Keratinocyte (primary cell): ENCODE measurements at regions not wholly inside any gene's neighbourhood (a gene's known extent, or its start where the extent isn't known, plus 50 kb on each side); places are given as distances from the start of the nearest gene placed in this dataset.

Source experiments
- DNase-seq: peaks from one replicate; pipeline ENCODE4 v3.0.0-alpha.2; 2011; ENCODE audit warnings: low read depth, missing footprints, low spot score
- FAIRE-seq: peaks from 2 replicates; lab custom pipeline; 2011; peaks lifted over from hg19 to GRCh38; lab: Jason Lieb, UNC
- H2AFZ ChIP-seq: 2 replicates; pipeline ENCODE4 v1.6.0; 2012; ENCODE audit warnings: low read length, control low read depth, inconsistent platforms; ENCODE audit not compliant: control insufficient read depth
- H3K27ac ChIP-seq: 2 replicates; pipeline ENCODE4 v1.5.1; 2011; ENCODE audit warnings: low read length; ENCODE audit not compliant: control insufficient read depth, insufficient read depth
- H3K27me3 ChIP-seq: 3 replicates; pipeline ENCODE4 v1.6.0; 2011; ENCODE audit warnings: low read length; ENCODE audit not compliant: control insufficient read depth, insufficient read depth; ENCODE audit errors: extremely low read depth
- H3K36me3 ChIP-seq, 2 experiments: 2 replicates in 1 of 2; 3 replicates in 1 of 2; pipeline ENCODE4 v1.5.1; 2011; ENCODE audit warnings: low read length in 2 of 2, mild to moderate bottlenecking in 1 of 2; ENCODE audit not compliant: control insufficient read depth in 2 of 2, insufficient read depth in 2 of 2; ENCODE audit errors: extremely low read depth in 1 of 2
- H3K4me1 ChIP-seq: 3 replicates; pipeline ENCODE4 v1.5.1; 2011; ENCODE audit warnings: low read length; ENCODE audit not compliant: control insufficient read depth, insufficient read depth; ENCODE audit errors: extremely low read depth
- H3K4me2 ChIP-seq: 3 replicates; pipeline ENCODE4 v1.6.0; 2011; ENCODE audit warnings: low read depth, low read length; ENCODE audit not compliant: control insufficient read depth, insufficient read depth; ENCODE audit errors: extremely low read depth
- H3K4me3 ChIP-seq, 3 experiments: fragments of 200-600 bp in 1 of 3; sonication (generic) in 1 of 3; 2 replicates in 2 of 3; 3 replicates in 1 of 3; pipeline ENCODE4 v1.5.1; 2011 to 2016; ENCODE audit warnings: low read length in 3 of 3, mild to moderate bottlenecking in 3 of 3, control low read depth in 2 of 3, inconsistent platforms in 1 of 3, low read depth in 1 of 3, mixed read lengths in 1 of 3, mixed run types in 1 of 3, moderate library complexity in 1 of 3; ENCODE audit not compliant: control insufficient read depth in 2 of 3, insufficient read depth in 2 of 3; ENCODE audit errors: extremely low read depth in 1 of 3
- H3K79me2 ChIP-seq: 2 replicates; pipeline ENCODE4 v1.6.0; 2012; ENCODE audit warnings: low read length; ENCODE audit not compliant: control insufficient read depth, insufficient read depth
- H3K9ac ChIP-seq: 3 replicates; pipeline ENCODE4 v1.6.0; 2011; ENCODE audit warnings: low read length; ENCODE audit not compliant: control insufficient read depth, insufficient read depth; ENCODE audit errors: extremely low read depth
- H3K9me1 ChIP-seq: 3 replicates; pipeline ENCODE4 v1.6.0; 2011; ENCODE audit warnings: low read length; ENCODE audit not compliant: control insufficient read depth, insufficient read depth; ENCODE audit errors: extremely low read depth
- H3K9me3 ChIP-seq: 2 replicates; pipeline ENCODE4 v1.5.1; 2012; ENCODE audit warnings: low read depth, low read length; ENCODE audit not compliant: control insufficient read depth
- H4K20me1 ChIP-seq: 3 replicates; pipeline ENCODE4 v1.6.0; 2011; ENCODE audit warnings: low read length; ENCODE audit not compliant: control insufficient read depth, insufficient read depth; ENCODE audit errors: extremely low read depth
- EZH2 ChIP-seq: IDR thresholded peaks from one replicate; pipeline ENCODE4 v1.6.1; 2012; ENCODE audit warnings: inconsistent platforms, mild to moderate bottlenecking, low read length, moderate library complexity
- dilution Hi-C: fragments of 300-500 bp; cut with MboI; formaldehyde crosslinking; loops from one replicate; pipeline ENCODE4 v1.7.0; 2020; ENCODE audit warnings: low sequenced_read_pairs; ENCODE audit not compliant: extremely low pct_ligation_motif_present
- TF ChIP-seq, protein P1 (sequence below), 3 experiments: IDR thresholded peaks in 1 of 3; conservative IDR thresholded peaks in 1 of 3; optimal IDR thresholded peaks in 1 of 3; 2 replicates in 2 of 3; 3 replicates in 1 of 3; pipeline versions ENCODE3 to v1.5.1; 2011; ENCODE audit warnings: low read length in 3 of 3, mild to moderate bottlenecking in 3 of 3, moderate library complexity in 2 of 3, control low read depth in 1 of 3, inconsistent platforms in 1 of 3; ENCODE audit not compliant: insufficient read depth in 2 of 3; ENCODE audit errors: extremely low read depth in 1 of 3

DNA sequence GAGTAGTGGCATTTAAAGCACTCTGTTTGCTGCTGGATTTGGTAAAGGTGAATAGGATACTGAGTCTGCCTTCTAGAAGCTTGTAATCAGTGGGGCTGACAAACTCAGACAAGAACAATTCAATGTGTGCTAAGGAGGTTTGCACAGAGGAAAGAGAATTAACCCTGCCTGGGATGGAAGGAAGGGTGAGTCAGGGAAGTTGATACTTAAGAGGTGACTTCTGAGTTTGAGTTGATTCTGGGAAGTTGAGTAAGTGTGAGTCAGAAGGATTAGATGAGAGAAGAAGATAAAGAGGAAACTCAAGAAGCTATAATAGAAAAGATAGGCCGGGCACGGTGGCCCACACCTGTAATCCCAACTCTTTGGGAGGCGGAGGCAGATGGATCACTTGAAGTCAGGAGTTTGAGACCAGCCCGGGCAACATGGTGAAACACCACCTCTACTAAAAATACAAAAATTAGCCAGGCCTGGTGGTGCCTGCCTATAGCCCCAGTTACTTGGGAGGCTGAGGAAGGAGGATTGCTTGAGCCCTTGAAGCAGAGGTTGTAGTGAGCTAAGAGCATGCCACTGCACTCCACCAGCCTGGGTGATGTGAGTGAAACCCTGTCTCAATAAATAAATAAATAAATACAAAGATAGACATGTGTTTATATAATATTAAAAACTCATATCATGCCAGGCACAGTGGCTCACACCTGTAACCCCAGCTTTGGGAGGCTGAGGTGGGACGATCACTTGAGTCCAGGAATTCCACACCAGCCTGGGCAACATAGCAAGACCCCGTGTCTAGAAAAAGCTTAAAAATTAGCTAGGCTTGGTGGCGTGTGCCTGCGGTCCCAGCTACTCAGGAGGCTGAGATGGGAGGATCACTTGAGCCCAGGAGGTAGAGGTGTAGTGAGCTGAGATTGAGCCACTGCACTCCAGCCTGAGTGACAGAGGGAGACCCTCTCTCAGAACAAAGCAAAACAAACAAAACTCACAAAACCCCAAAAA lies 126.8 kb upstream of the CPM start:
- Histone ChIP-seq H3K4me3 (peak overlapping the region in 1 of 3 experiments; percentile 6), H3K9ac (no peak overlapping the region), H3K79me2 (no peaks in the 10 kb centered on the region), H3K27me3 (no peaks in the 10 kb centered on the region), H2AFZ (no peak overlapping the region), H3K4me1 (peaks cover 10% of the 10 kb centered on the region), H4K20me1 (no peaks in the 10 kb centered on the region), H3K9me1 (no peaks in the 10 kb centered on the region), H3K4me2 (no peak overlapping the region), H3K27ac (peak overlapping the region; percentile 10), H3K9me3 (no peaks in the 10 kb centered on the region), H3K36me3 (no peaks in the 10 kb centered on the region)
- dilution Hi-C loops = no loop called here
- peak; percentile 83 for FAIRE-seq
- DNase-seq = peak; percentile 64
- TF ChIP-seq, protein P1, sequence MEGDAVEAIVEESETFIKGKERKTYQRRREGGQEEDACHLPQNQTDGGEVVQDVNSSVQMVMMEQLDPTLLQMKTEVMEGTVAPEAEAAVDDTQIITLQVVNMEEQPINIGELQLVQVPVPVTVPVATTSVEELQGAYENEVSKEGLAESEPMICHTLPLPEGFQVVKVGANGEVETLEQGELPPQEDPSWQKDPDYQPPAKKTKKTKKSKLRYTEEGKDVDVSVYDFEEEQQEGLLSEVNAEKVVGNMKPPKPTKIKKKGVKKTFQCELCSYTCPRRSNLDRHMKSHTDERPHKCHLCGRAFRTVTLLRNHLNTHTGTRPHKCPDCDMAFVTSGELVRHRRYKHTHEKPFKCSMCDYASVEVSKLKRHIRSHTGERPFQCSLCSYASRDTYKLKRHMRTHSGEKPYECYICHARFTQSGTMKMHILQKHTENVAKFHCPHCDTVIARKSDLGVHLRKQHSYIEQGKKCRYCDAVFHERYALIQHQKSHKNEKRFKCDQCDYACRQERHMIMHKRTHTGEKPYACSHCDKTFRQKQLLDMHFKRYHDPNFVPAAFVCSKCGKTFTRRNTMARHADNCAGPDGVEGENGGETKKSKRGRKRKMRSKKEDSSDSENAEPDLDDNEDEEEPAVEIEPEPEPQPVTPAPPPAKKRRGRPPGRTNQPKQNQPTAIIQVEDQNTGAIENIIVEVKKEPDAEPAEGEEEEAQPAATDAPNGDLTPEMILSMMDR (optimal IDR thresholded peaks at IDR 0.05 in 1 of 3, IDR thresholded peaks at IDR 0.05 in 1 of 3, conservative IDR thresholded peaks at IDR 0.05 in 1 of 3; ENCODE audit: extremely low read depth in 1 of 3, insufficient read depth in 2 of 3, low read length in 3 of 3) = no peak
- no peak for TF ChIP-seq EZH2

DNA sequence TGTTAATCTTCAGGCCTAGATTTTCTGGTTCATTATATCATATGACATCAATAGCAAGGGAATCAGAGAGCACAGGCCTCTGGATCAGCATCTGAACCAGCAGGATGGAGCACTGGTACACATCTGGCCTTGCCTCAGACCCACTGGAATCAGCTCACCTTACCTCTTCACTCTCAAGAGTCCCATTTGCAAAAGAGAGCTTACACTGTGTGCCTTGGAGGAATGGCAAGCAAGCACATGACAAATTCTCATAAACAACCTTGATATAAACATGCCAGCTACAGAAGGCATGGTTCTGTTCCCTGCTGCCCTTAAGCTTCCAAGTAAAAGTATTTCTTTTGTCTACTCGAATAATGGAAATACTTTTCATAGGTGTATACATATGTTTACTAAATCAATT lies 128.6 kb upstream of the CPM start:
- TF ChIP-seq, protein P1 (optimal IDR thresholded peaks at IDR 0.05 in 1 of 3, IDR thresholded peaks at IDR 0.05 in 1 of 3, conservative IDR thresholded peaks at IDR 0.05 in 1 of 3; ENCODE audit: extremely low read depth in 1 of 3, insufficient read depth in 2 of 3, low read length in 3 of 3) = no peak
- no peak for TF ChIP-seq EZH2
- Histone ChIP-seq H3K27me3 (no peaks in the 10 kb centered on the region), H3K4me3 (no peak overlapping the region), H3K79me2 (no peaks in the 10 kb centered on the region), H3K9ac (no peak overlapping the region), H2AFZ (no peak overlapping the region), H3K9me1 (no peaks in the 10 kb centered on the region), H3K9me3 (no peaks in the 10 kb centered on the region), H4K20me1 (no peaks in the 10 kb centered on the region), H3K27ac (no peak overlapping the region), H3K4me1 (peaks cover 10% of the 10 kb centered on the region), H3K36me3 (no peaks in the 10 kb centered on the region), H3K4me2 (no peak overlapping the region)
- dilution Hi-C loops = no loop called here
- no peak for FAIRE-seq
- DNase-seq = no peak
